ENCODE measurements at regions not wholly inside any gene's neighbourhood (a gene's known extent, or its start where the extent isn't known, plus 50 kb on each side); places are given as distances from the start of the nearest gene placed in this dataset.

DNA sequence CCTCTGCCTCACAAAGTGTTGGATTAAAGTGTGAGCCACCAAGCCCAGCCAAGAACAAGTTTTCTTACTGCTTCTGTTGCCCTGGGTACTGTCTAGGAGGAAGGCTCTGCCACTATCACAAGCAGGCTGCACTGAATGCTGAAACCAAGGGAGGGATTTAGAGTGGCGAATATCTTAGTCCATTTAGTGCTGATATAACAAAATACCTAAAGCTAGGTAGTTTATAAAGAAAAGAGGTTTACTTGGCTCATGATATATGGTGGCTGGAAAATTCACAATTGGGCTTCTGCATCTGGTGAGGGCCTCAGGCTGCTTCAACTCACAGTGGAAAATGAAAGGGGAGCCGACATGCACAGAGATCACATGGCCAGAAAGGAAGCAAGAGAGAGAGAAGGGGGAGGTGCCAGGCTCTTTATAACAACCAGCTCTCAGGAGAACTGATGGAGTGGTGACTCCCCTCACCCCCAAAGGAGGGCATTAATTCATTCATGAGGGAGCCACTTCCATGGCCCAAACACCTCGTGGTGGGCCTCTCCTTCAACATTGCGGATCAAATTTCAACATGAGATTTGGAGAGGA is 146.0 kb upstream of the SERPINE2 start:
- Mint-ChIP-seq H3K4me3 (no peak overlapping the region), H3K9me3 (ENCODE audit: insufficient read depth) (no peaks in the 10 kb centered on the region), H3K36me3 (ENCODE audit: low read depth) (no peaks in the 10 kb centered on the region), H3K27ac (no peak overlapping the region), H3K27me3 (ENCODE audit: low read depth) (peaks cover 3% of the 10 kb centered on the region), H3K4me1 (ENCODE audit: low read depth) (no peaks in the 10 kb centered on the region)
- ChIA-PET CTCF (no interaction called here), POLR2A (no interaction called here)
- no peak for DNase-seq
- no peak for ATAC-seq

DNA sequence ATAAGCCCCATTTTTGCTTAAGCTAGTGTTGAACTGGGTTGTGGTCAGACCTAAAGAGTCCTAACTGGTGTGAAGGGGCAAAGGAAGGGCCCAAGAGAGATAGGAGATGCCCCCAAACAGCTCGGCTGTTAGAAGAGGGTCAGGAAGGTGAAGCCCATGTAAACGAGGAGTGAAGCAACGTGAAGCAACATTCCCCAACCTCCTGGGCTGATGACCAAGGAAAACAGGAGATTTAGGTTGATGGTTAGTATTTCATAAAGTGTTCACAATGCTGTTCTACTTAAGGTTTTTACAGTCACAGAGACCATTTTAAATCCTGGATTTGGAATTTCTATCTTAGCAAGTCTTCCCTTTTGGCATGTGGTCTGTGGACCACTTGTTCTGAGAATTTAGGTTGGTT is 144.0 kb upstream of the SERPINE2 start:
- DNase-seq (no peak), ATAC-seq (no peak)
- Mint-ChIP-seq H3K36me3 (ENCODE audit: low read depth) (no peaks in the 10 kb centered on the region), H3K27ac (no peak overlapping the region), H3K4me3 (no peak overlapping the region), H3K27me3 (ENCODE audit: low read depth) (peaks cover 3% of the 10 kb centered on the region), H3K4me1 (ENCODE audit: low read depth) (no peaks in the 10 kb centered on the region), H3K9me3 (ENCODE audit: insufficient read depth) (no peaks in the 10 kb centered on the region)
- POLR2A ChIA-PET = no interaction called here
- CTCF ChIA-PET = no interaction called here

DNA sequence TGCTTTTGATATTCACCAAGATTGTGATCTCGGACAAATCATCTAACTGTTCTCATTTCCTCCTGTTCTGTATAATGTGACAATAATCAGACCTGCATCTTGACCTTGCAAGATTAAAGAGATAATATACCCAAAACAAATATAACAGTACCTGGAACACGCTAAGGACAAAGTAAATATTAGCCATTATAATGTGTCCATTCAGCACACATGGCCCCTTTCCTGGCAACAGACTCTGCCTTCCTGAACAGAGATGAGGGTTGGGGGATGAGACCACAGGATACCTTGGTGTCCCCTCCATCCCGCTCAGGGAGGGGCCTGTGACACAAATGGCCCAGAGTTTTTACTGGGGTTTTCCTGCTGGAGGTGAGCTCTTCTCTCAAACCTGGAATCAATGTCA is 143.4 kb upstream of the SERPINE2 start:
- H3K27ac Mint-ChIP-seq = no peak overlapping the region
- no peak for DNase-seq
- ATAC-seq = no peak
- peaks cover 3% of the 10 kb centered on the region for H3K27me3 Mint-ChIP-seq (ENCODE audit: low read depth)
- no peaks in the 10 kb centered on the region for H3K4me1 Mint-ChIP-seq (ENCODE audit: low read depth)
- POLR2A ChIA-PET = no interaction called here
- CTCF ChIA-PET = no interaction called here
- H3K9me3 Mint-ChIP-seq (ENCODE audit: insufficient read depth) = no peaks in the 10 kb centered on the region
- no peaks in the 10 kb centered on the region for H3K36me3 Mint-ChIP-seq (ENCODE audit: low read depth)
- no peak overlapping the region for H3K4me3 Mint-ChIP-seq

DNA sequence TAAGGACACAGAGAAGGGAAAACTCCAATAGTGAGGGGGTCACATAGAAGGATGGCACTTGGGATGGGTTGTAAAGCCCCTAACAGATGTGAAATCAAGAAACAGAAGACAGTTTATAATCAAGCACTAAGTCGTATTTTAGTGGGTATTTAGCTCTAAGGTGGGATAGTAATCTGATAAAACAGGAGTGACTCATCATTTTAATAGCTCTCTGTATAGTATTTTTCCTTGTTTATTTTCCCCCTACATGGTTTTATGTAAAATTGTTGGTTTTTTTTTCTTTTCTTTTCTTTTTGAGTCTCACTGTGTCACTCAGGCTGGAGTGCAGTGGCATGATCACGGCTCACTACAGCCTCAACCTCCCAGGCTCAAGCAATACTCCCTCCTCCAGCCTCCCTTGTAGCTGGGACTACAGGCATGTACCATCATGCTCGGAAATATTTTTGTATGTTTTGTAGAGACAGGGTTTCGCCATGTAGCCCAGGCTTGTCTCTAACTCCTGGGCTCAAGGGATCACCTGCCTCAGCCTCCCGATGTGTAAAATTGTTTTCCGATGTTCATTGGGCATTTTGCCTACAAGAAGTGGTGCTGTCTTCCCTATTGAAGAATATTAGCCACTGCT is 142.6 kb upstream of the SERPINE2 start:
- CTCF ChIA-PET = interaction anchor here (1.1 kb wide), 1 partner anchor 188 kb away, joined by 3 read pairs; no protein-coding TSS in a partner anchor
- POLR2A ChIA-PET = no interaction called here
- no peak for DNase-seq
- Mint-ChIP-seq H3K9me3 (ENCODE audit: insufficient read depth) (no peaks in the 10 kb centered on the region), H3K27ac (no peak overlapping the region), H3K36me3 (ENCODE audit: low read depth) (no peaks in the 10 kb centered on the region), H3K4me1 (ENCODE audit: low read depth) (no peaks in the 10 kb centered on the region), H3K27me3 (ENCODE audit: low read depth) (peaks cover 3% of the 10 kb centered on the region), H3K4me3 (no peak overlapping the region)
- no peak for ATAC-seq

DNA sequence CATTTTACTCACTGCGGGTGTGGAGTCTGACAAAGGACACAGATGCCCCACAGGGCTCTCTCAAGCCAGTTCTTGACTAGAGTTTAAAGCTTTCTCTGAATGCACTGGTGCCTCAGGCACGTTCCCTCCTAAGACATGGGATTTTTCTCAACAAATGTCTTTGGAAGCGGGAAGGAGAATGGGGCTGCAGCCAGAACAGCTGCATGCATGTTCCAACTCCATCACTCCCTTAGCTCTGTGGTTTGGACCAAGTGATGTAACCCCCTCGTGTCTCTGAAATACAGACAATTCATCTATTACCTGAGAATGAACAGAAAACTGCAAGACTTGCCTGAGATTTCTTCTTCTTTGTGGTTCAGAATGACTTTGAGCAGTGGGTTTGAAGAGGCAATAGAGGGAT is 141.7 kb upstream of the SERPINE2 start:
- no peak for ATAC-seq
- POLR2A ChIA-PET = no interaction called here
- no peak overlapping the region for H3K27ac Mint-ChIP-seq
- no peaks in the 10 kb centered on the region for H3K4me1 Mint-ChIP-seq (ENCODE audit: low read depth)
- peaks cover 3% of the 10 kb centered on the region for H3K27me3 Mint-ChIP-seq (ENCODE audit: low read depth)
- H3K36me3 Mint-ChIP-seq (ENCODE audit: low read depth) = no peaks in the 10 kb centered on the region
- DNase-seq = no peak
- H3K4me3 Mint-ChIP-seq = no peak overlapping the region
- no peaks in the 10 kb centered on the region for H3K9me3 Mint-ChIP-seq (ENCODE audit: insufficient read depth)
- CTCF ChIA-PET = interaction anchor here (1.1 kb wide), 1 partner anchor 187 kb away, joined by 3 read pairs; no protein-coding TSS in a partner anchor

DNA sequence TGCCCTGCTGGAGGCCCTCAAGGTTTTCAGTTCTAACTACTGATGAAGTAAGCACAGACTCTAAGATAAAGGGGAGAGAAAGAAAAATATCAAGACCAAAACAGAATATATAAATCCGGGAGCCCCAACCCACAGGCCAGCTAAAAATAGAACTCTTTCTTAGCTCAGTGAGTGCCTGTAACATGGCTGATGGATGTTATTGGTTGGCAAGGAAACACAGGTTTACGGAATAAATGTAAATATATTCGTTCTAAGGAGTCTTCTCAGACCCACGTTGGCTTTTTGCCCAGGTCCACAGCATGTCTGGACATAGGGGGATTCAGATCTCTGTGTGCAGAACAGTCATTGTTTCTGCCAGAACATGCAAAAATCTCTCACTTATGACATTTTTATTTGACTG is 139.0 kb upstream of the SERPINE2 start:
- Mint-ChIP-seq H3K9me3 (ENCODE audit: insufficient read depth) (no peaks in the 10 kb centered on the region), H3K27ac (no peak overlapping the region), H3K36me3 (ENCODE audit: low read depth) (no peaks in the 10 kb centered on the region), H3K4me3 (no peak overlapping the region), H3K27me3 (ENCODE audit: low read depth) (peaks cover 7% of the 10 kb centered on the region), H3K4me1 (ENCODE audit: low read depth) (no peaks in the 10 kb centered on the region)
- ChIA-PET POLR2A (no interaction called here), CTCF (no interaction called here)
- DNase-seq = no peak
- ATAC-seq = no peak

DNA sequence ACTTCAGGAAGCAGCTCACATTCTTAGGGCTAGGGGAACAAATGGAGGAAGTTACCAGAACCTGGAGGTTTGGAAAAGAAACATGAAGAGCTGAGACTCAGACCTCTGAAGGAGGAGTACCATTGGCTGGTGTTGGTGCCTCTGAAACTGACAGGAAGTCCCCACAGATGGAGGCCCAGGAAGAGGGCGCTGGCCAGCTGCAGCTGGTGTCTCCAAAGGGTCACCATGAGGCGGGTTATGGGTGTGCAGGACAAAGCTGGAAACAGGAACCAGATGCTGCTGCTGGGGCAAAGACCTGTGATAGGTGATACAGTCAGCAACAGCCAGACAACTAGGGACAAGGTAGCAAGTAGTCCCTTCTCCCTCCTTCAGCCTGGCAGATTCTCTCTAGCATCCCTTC is 136.5 kb upstream of the SERPINE2 start:
- H3K36me3 Mint-ChIP-seq (ENCODE audit: low read depth) = no peaks in the 10 kb centered on the region
- no peak overlapping the region for H3K27ac Mint-ChIP-seq
- no peak overlapping the region for H3K4me3 Mint-ChIP-seq
- peaks cover 7% of the 10 kb centered on the region for H3K27me3 Mint-ChIP-seq (ENCODE audit: low read depth)
- ATAC-seq (no peak), DNase-seq (no peak)
- ChIA-PET POLR2A (no interaction called here), CTCF (no interaction called here)
- no peaks in the 10 kb centered on the region for H3K4me1 Mint-ChIP-seq (ENCODE audit: low read depth)
- no peaks in the 10 kb centered on the region for H3K9me3 Mint-ChIP-seq (ENCODE audit: insufficient read depth)

DNA sequence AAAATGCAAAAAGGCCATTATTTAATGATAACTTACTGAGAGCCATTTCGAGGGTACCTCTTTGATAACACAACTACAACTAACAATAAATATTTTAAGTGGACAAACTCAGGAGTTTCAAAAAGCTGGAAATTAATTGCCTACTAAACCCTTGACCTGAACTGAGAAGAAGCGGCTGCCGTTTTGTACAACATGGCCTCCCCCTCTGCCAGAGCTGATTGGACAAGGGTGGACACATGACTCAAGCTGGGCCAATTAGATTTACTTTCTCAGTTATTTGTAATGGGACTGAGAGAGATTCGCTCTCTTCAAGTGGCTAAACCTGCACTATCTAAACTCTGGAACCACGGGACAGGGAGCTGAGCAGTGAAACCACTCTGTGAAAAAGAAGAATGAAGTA is 135.9 kb upstream of the SERPINE2 start:
- no peak for DNase-seq
- no peak for ATAC-seq
- ChIA-PET CTCF (no interaction called here), POLR2A (no interaction called here)
- H3K4me1 Mint-ChIP-seq (ENCODE audit: low read depth) = no peaks in the 10 kb centered on the region
- no peaks in the 10 kb centered on the region for H3K36me3 Mint-ChIP-seq (ENCODE audit: low read depth)
- H3K9me3 Mint-ChIP-seq (ENCODE audit: insufficient read depth) = no peaks in the 10 kb centered on the region
- H3K4me3 Mint-ChIP-seq = no peak overlapping the region
- H3K27me3 Mint-ChIP-seq (ENCODE audit: low read depth) = peaks cover 4% of the 10 kb centered on the region
- H3K27ac Mint-ChIP-seq = no peak overlapping the region

DNA sequence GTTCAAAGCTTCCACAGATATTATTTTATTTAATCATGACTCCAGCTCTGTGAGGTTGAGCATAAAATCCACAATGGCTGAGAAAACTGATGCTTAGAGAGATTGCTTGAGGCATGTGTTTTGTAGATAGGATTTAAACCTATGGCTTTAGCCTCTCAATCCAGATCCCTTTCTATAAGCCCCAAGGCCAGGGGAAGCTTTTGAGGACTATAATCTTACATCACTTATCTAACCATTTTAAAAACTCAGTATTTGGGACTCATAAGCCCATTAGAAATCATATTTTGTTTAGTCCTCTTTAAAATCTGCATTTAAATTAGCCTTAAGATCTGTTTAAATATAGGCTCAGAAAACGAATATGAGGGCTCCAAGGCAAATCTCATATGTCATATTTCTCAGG is 135.4 kb upstream of the SERPINE2 start:
- POLR2A ChIA-PET = no interaction called here
- DNase-seq (no peak), ATAC-seq (no peak)
- H3K27me3 Mint-ChIP-seq (ENCODE audit: low read depth) = peaks cover 4% of the 10 kb centered on the region
- H3K9me3 Mint-ChIP-seq (ENCODE audit: insufficient read depth) = no peaks in the 10 kb centered on the region
- no peaks in the 10 kb centered on the region for H3K36me3 Mint-ChIP-seq (ENCODE audit: low read depth)
- H3K4me1 Mint-ChIP-seq (ENCODE audit: low read depth) = no peaks in the 10 kb centered on the region
- CTCF ChIA-PET = no interaction called here
- H3K4me3 Mint-ChIP-seq = no peak overlapping the region
- no peak overlapping the region for H3K27ac Mint-ChIP-seq

DNA sequence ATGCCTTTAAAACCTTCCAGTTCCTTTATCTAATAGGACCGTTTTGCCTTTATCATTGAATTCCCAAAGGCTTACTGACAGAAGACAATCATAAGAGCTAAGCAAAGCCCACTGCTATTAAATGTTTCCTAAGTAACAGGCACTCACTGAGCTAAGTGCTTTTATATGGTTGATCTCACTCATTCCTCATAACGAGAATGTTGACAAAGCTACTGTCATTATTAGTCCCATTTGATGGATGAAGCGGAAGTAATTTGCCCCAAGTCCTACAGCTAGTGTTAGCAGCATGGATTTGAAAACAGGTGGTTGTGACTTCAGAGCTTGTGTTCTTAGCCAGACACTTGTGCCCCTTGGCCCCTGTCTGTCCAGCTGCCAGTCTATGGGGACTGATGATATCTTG is 134.8 kb upstream of the SERPINE2 start:
- DNase-seq = no peak
- POLR2A ChIA-PET = no interaction called here
- Mint-ChIP-seq H3K4me1 (ENCODE audit: low read depth) (no peaks in the 10 kb centered on the region), H3K36me3 (ENCODE audit: low read depth) (no peaks in the 10 kb centered on the region), H3K27ac (no peak overlapping the region), H3K4me3 (no peak overlapping the region), H3K9me3 (ENCODE audit: insufficient read depth) (no peaks in the 10 kb centered on the region), H3K27me3 (ENCODE audit: low read depth) (peaks cover 4% of the 10 kb centered on the region)
- ATAC-seq = no peak
- CTCF ChIA-PET = no interaction called here

DNA sequence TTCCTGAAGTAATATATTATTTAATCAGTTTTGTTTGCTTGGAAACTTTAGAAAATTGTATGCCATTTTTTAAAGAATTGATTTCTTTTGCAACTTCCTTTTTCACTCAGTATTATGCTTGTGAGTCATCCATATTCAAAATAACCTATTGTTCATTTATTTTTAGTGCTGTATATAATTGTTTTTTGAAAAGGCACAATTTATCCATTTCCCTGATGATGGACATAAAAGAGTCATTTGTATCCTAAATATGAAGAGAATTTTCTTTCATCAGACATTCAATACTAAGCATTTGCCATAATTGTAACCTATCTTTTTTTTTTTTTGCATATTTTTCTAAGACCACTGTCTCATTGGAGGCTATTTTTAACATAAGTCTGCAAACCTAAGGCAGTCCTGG is 134.1 kb upstream of the SERPINE2 start:
- CTCF ChIA-PET = no interaction called here
- no peak overlapping the region for H3K4me3 Mint-ChIP-seq
- H3K9me3 Mint-ChIP-seq (ENCODE audit: insufficient read depth) = no peaks in the 10 kb centered on the region
- no peaks in the 10 kb centered on the region for H3K36me3 Mint-ChIP-seq (ENCODE audit: low read depth)
- H3K4me1 Mint-ChIP-seq (ENCODE audit: low read depth) = no peaks in the 10 kb centered on the region
- DNase-seq = no peak
- ATAC-seq = no peak
- H3K27me3 Mint-ChIP-seq (ENCODE audit: low read depth) = peaks cover 4% of the 10 kb centered on the region
- POLR2A ChIA-PET = no interaction called here
- H3K27ac Mint-ChIP-seq = no peak overlapping the region

DNA sequence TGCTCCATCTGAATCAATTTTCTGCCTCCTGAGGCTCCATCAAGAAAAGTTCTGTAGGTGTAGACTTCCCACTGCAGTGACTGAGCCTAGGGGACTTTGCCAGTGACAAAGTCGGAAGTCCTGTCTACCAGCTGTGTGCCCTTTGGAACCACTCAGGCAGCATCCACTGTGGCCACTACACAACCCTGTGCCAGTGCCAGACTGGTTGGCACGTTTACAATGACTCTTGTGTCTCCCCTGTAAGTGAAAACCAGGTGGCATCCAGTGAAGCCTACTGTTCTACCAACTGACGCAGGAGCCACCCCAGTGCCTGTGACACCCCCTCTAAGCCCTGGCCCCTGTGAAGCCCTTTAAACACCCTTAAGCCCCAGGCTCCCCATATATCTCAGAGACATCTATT is 132.1 kb upstream of the SERPINE2 start:
- no peak for ATAC-seq
- Mint-ChIP-seq H3K36me3 (ENCODE audit: low read depth) (no peaks in the 10 kb centered on the region), H3K4me1 (ENCODE audit: low read depth) (no peaks in the 10 kb centered on the region), H3K9me3 (ENCODE audit: insufficient read depth) (no peaks in the 10 kb centered on the region), H3K4me3 (no peak overlapping the region), H3K27ac (no peak overlapping the region), H3K27me3 (ENCODE audit: low read depth) (peaks cover 7% of the 10 kb centered on the region)
- ChIA-PET CTCF (no interaction called here), POLR2A (interaction anchor here (1.2 kb wide), 1 partner anchor 52 kb away, joined by 3 read pairs; no protein-coding TSS in a partner anchor)
- no peak for DNase-seq

DNA sequence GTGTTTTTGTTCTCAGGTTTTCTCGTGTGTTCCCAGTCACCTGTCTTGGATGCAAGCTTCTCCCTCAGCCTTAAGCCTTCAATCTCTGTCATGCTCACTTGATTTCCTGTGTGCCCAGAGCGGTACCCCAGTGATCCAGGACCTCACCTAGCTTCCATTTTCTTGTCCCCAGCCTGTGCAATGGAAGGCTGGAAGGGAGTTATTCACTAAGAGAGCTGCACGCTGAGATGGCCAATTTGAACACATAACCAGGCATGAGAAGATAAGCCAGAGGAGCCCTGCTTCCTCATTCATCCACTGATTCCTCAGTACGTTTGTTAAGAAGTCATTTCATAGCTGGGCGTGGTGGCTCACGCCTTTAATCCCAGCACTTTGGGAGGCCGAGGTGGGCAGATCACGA is 130.8 kb upstream of the SERPINE2 start:
- H3K4me3 Mint-ChIP-seq = no peak overlapping the region
- no peak overlapping the region for H3K27ac Mint-ChIP-seq
- H3K4me1 Mint-ChIP-seq (ENCODE audit: low read depth) = no peaks in the 10 kb centered on the region
- DNase-seq (no peak), ATAC-seq (no peak)
- CTCF ChIA-PET = no interaction called here
- H3K9me3 Mint-ChIP-seq (ENCODE audit: insufficient read depth) = no peaks in the 10 kb centered on the region
- no peaks in the 10 kb centered on the region for H3K36me3 Mint-ChIP-seq (ENCODE audit: low read depth)
- peaks cover 8% of the 10 kb centered on the region for H3K27me3 Mint-ChIP-seq (ENCODE audit: low read depth)
- POLR2A ChIA-PET = no interaction called here
